Colonic mucosa (tissue), 4 donors: ENCODE measurements at regions not wholly inside any gene's neighbourhood (a gene's known extent, or its start where the extent isn't known, plus 50 kb on each side); places are given as distances from the start of the nearest gene placed in this dataset.
"Not testable (repeated sequence)": the region's sequence is repeated elsewhere in the genome, so short reads cannot be mapped to it uniquely, and the experiment has no call there.

Experiments used
- DNase-seq: peaks from one replicate; pipeline ENCODE4 v3.0.0-alpha.2; 2020
- H3K27ac ChIP-seq: fragments of 200-600 bp; one replicate; pipeline ENCODE4 v1.8.0; 2021
- H3K27me3 ChIP-seq: fragments of 200-600 bp; one replicate; pipeline ENCODE4 v1.8.0; 2021
- H3K36me3 ChIP-seq: fragments of 200-600 bp; one replicate; pipeline ENCODE4 v1.8.0; 2021
- H3K4me1 ChIP-seq: fragments of 200-600 bp; one replicate; pipeline ENCODE4 v1.8.0; 2021; ENCODE audit warnings: mild to moderate bottlenecking
- H3K4me3 ChIP-seq: fragments of 200-600 bp; one replicate; pipeline ENCODE4 v1.8.0; 2021
- H3K9ac ChIP-seq, 2 donors: one replicate each; pipeline ENCODE4 v1.7.0; 2013; ENCODE audit warnings: control low read depth in 2 of 2, low read depth in 2 of 2, low read length in 2 of 2
- H3K9me3 ChIP-seq: fragments of 200-600 bp; one replicate; pipeline ENCODE4 v1.8.0; 2021
- CTCF ChIP-seq: fragments of 200-600 bp; IDR thresholded peaks from one replicate; pipeline ENCODE4 v1.8.0; 2022; ENCODE audit warnings: antibody characterized with exemption, mild to moderate bottlenecking
- intact Hi-C: fragments of 100-400 bp; cut with DNase I; formaldehyde crosslinking; loops from one replicate; pipeline ENCODE4 v1.14.1; 2022
- donor health status: healthy.
- donor health status: DM: no; HTN: no; CAD: no.
- donor health status: DM: no; HTN: no; CAD: no.

- no peaks in the 10 kb centered on the region for H3K27me3 ChIP-seq
- H3K27ac ChIP-seq = no peak overlapping the region
- no peak overlapping the region for H3K9ac ChIP-seq
- no peak overlapping the region for H3K4me3 ChIP-seq
- TF ChIP-seq CTCF = no peak
- no peaks in the 10 kb centered on the region for H3K4me1 ChIP-seq
- no peaks in the 10 kb centered on the region for H3K36me3 ChIP-seq
- intact Hi-C loops = no loop called here
- no peak for DNase-seq
- no peaks in the 10 kb centered on the region for H3K9me3 ChIP-seq
These were observed 442.1 kb upstream of the NRP1 start for GRCh38 chr10:33776419-33777070.

- intact Hi-C loops = no loop called here
- Histone ChIP-seq H3K27ac (no peak overlapping the region), H3K36me3 (no peaks in the 10 kb centered on the region), H3K4me3 (no peak overlapping the region), H3K27me3 (no peaks in the 10 kb centered on the region), H3K9ac (no peak overlapping the region), H3K4me1 (no peaks in the 10 kb centered on the region), H3K9me3 (no peaks in the 10 kb centered on the region)
- DNase-seq = no peak
- TF ChIP-seq CTCF = no peak
These were observed 440.4 kb upstream of the NRP1 start for GRCh38 chr10:33774857-33775256.

- no peak overlapping the region for H3K9ac ChIP-seq
- H3K4me3 ChIP-seq = no peak overlapping the region
- H3K9me3 ChIP-seq = no peaks in the 10 kb centered on the region
- DNase-seq = no peak
- H3K36me3 ChIP-seq = no peaks in the 10 kb centered on the region
- intact Hi-C loops = no loop called here
- no peak overlapping the region for H3K27ac ChIP-seq
- H3K4me1 ChIP-seq = no peaks in the 10 kb centered on the region
- TF ChIP-seq CTCF = no peak
- no peaks in the 10 kb centered on the region for H3K27me3 ChIP-seq
These were observed 439.5 kb upstream of the NRP1 start for GRCh38 chr10:33773886-33774480.

GRCh38 chr10:33773253-33773573 is 438.7 kb upstream of the NRP1 start:
- intact Hi-C loops = no loop called here
- no peak for DNase-seq
- Histone ChIP-seq H3K27ac (no peak overlapping the region), H3K27me3 (no peaks in the 10 kb centered on the region), H3K9me3 (no peaks in the 10 kb centered on the region), H3K4me1 (no peaks in the 10 kb centered on the region), H3K9ac (no peak overlapping the region), H3K36me3 (no peaks in the 10 kb centered on the region), H3K4me3 (no peak overlapping the region)
- TF ChIP-seq CTCF = no peak

- no peak overlapping the region for H3K9ac ChIP-seq
- DNase-seq = no peak
- no peaks in the 10 kb centered on the region for H3K4me1 ChIP-seq
- H3K27ac ChIP-seq = no peak overlapping the region
- no peak overlapping the region for H3K4me3 ChIP-seq
- TF ChIP-seq CTCF = no peak
- intact Hi-C loops = no loop called here
- no peaks in the 10 kb centered on the region for H3K9me3 ChIP-seq
- H3K27me3 ChIP-seq = no peaks in the 10 kb centered on the region
- H3K36me3 ChIP-seq = no peaks in the 10 kb centered on the region
These were observed 438.1 kb upstream of the NRP1 start for GRCh38 chr10:33772370-33773252.

GRCh38 chr10:33771856-33772255 is 437.4 kb upstream of the NRP1 start:
- H3K9me3 ChIP-seq, intact Hi-C loops, DNase-seq, H3K27ac ChIP-seq, H3K9ac ChIP-seq, H3K4me3 ChIP-seq, H3K27me3 ChIP-seq, H3K4me1 ChIP-seq, H3K36me3 ChIP-seq: not testable (repeated sequence)
